ENCODE measurements at regions not wholly inside any gene's neighbourhood (a gene's known extent, or its start where the extent isn't known, plus 50 kb on each side); places are given as distances from the start of the nearest gene placed in this dataset.

DNA sequence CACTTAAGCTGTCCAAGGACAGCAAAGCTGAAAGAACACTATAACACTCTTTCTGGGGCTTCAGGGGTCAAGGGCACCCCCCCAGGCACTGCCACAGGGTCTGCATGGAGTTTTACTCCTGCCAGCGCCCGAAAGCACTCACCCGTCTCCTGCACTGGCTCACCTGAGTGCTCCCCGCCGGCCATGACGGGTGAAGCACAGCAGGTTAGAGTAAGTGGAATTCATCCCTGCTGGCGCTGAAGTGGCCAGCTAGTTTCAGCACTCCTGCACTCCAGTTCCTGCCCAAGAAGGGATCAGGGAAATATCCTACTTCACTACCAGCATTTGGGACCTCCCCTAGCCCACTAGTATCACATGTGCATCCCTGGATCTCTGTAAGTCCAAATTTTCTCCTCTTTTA is 516.0 kb downstream of the ZNF608 start (continued):
- TF ChIP-seq RBM34 (IDR thresholded peaks at IDR 0.05; ENCODE audit: borderline replicate concordance, insufficient read depth, low read length) (no peak), IFI16 (CRISPR knock-in tag; IDR thresholded peaks at IDR 0.05) (no peak), ZNF583 (CRISPR knock-in tag; IDR thresholded peaks at IDR 0.05) (no peak), TEAD1 (CRISPR knock-in tag; IDR thresholded peaks at IDR 0.05) (no peak), SOX6 (IDR thresholded peaks at IDR 0.05) (no peak), FUS (optimal IDR thresholded peaks at IDR 0.05; ENCODE audit: low read depth, low read length) (no peak)
- TF ChIP-seq, protein P1, sequence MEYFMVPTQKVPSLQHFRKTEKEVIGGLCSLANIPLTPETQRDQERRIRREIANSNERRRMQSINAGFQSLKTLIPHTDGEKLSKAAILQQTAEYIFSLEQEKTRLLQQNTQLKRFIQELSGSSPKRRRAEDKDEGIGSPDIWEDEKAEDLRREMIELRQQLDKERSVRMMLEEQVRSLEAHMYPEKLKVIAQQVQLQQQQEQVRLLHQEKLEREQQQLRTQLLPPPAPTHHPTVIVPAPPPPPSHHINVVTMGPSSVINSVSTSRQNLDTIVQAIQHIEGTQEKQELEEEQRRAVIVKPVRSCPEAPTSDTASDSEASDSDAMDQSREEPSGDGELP (CRISPR knock-in tag; IDR thresholded peaks at IDR 0.05; ENCODE audit: borderline replicate concordance), result no peak

DNA sequence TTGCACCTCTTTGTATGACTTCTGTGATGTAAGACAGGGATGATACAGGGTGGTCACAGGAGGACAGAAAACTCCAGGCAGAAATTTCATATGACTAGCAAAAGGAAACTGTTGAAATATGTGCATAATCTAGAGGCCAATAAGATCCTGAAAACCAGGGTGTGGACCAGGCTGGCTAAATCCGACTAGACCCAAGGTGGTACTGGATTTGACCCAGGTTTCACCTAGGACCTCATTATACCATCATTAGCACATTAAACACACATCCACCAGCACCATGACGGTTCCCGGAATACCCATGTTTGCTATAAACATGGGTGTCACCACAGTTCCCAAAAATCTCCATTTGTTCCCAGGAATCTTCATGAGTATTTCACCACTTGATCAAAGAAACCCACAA is 517.1 kb downstream of the ZNF608 start:
- Histone ChIP-seq H3K27ac (ENCODE audit: extremely low read depth, low read depth, low read length) (no peak overlapping the region), H3K9me3 (replicated peaks; ENCODE audit: control insufficient read depth, insufficient read depth, low read depth, low read length) (no peaks in the 10 kb centered on the region), H3K27me3 (ENCODE audit: control insufficient read depth in 2 of 2, insufficient read depth in 2 of 2, low read length in 2 of 2) (no peaks in the 10 kb centered on the region), H3K36me3 (ENCODE audit: control insufficient read depth, insufficient read depth, low read length) (no peaks in the 10 kb centered on the region), H3K4me2 (ENCODE audit: insufficient read depth, low read length) (no peak overlapping the region), H3K4me3 (no peak overlapping the region), H3K4me1 (replicated peaks in 1 of 2; ENCODE audit: control insufficient read depth in 2 of 2, insufficient read depth in 2 of 2, low read length in 2 of 2) (no peaks in the 10 kb centered on the region), H3K79me2 (ENCODE audit: control insufficient read depth, insufficient read depth, low read length) (no peaks in the 10 kb centered on the region), H3K9me1 (ENCODE audit: control insufficient read depth, insufficient read depth, low read length) (no peaks in the 10 kb centered on the region), H4K20me1 (replicated peaks; ENCODE audit: control insufficient read depth, insufficient read depth, low read length) (no peaks in the 10 kb centered on the region), H3K9ac (ENCODE audit: insufficient read depth in 1 of 2, low read depth in 2 of 2, low read length in 2 of 2) (no peak overlapping the region), H2AFZ (ENCODE audit: low read depth, low read length) (no peak overlapping the region)
- BruUV-seq (replicated peaks), result no TSS peak
- in situ Hi-C loops (cut with MboI) (no loop called here), intact Hi-C loops (cut with micrococcal nuclease) (no loop called here)
- DNase-seq (ENCODE audit: extremely low read depth in 1 of 4, low spot score in 3 of 4) (no peak), ATAC-seq (no peak), FAIRE-seq (no peak)
- POLR2A ChIA-PET, result no interaction called here
- WGBS (ENCODE audit: insufficient coverage, low coverage, missing lambda C conversion rate), result 6% methylated on average over 3 of the region's 3 CpGs
- CTCF ChIA-PET (ENCODE audit: low intra/inter-chr PET ratio), result no interaction called here
- no peak for TF ChIP-seq GTF2E2 (tag; IDR thresholded peaks at IDR 0.05)
- TF ChIP-seq TBL1XR1 (IDR thresholded peaks at IDR 0.05; ENCODE audit: low read length in 2 of 2), result no peak
- no peak for TF ChIP-seq LCOR (CRISPR knock-in tag; IDR thresholded peaks at IDR 0.05)
- no peak for TF ChIP-seq DIDO1 (tag; IDR thresholded peaks at IDR 0.05; ENCODE audit: low read depth)
- TF ChIP-seq, protein P2, sequence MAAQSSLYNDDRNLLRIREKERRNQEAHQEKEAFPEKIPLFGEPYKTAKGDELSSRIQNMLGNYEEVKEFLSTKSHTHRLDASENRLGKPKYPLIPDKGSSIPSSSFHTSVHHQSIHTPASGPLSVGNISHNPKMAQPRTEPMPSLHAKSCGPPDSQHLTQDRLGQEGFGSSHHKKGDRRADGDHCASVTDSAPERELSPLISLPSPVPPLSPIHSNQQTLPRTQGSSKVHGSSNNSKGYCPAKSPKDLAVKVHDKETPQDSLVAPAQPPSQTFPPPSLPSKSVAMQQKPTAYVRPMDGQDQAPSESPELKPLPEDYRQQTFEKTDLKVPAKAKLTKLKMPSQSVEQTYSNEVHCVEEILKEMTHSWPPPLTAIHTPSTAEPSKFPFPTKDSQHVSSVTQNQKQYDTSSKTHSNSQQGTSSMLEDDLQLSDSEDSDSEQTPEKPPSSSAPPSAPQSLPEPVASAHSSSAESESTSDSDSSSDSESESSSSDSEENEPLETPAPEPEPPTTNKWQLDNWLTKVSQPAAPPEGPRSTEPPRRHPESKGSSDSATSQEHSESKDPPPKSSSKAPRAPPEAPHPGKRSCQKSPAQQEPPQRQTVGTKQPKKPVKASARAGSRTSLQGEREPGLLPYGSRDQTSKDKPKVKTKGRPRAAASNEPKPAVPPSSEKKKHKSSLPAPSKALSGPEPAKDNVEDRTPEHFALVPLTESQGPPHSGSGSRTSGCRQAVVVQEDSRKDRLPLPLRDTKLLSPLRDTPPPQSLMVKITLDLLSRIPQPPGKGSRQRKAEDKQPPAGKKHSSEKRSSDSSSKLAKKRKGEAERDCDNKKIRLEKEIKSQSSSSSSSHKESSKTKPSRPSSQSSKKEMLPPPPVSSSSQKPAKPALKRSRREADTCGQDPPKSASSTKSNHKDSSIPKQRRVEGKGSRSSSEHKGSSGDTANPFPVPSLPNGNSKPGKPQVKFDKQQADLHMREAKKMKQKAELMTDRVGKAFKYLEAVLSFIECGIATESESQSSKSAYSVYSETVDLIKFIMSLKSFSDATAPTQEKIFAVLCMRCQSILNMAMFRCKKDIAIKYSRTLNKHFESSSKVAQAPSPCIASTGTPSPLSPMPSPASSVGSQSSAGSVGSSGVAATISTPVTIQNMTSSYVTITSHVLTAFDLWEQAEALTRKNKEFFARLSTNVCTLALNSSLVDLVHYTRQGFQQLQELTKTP (IDR thresholded peaks at IDR 0.05; ENCODE audit: low read depth in 1 of 2, partially characterized antibody in 2 of 2), result no peak
- TF ChIP-seq, protein P3, sequence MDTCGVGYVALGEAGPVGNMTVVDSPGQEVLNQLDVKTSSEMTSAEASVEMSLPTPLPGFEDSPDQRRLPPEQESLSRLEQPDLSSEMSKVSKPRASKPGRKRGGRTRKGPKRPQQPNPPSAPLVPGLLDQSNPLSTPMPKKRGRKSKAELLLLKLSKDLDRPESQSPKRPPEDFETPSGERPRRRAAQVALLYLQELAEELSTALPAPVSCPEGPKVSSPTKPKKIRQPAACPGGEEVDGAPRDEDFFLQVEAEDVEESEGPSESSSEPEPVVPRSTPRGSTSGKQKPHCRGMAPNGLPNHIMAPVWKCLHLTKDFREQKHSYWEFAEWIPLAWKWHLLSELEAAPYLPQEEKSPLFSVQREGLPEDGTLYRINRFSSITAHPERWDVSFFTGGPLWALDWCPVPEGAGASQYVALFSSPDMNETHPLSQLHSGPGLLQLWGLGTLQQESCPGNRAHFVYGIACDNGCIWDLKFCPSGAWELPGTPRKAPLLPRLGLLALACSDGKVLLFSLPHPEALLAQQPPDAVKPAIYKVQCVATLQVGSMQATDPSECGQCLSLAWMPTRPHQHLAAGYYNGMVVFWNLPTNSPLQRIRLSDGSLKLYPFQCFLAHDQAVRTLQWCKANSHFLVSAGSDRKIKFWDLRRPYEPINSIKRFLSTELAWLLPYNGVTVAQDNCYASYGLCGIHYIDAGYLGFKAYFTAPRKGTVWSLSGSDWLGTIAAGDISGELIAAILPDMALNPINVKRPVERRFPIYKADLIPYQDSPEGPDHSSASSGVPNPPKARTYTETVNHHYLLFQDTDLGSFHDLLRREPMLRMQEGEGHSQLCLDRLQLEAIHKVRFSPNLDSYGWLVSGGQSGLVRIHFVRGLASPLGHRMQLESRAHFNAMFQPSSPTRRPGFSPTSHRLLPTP (IDR thresholded peaks at IDR 0.05; ENCODE audit: borderline replicate concordance, extremely low read depth, insufficient read length), result no peak
- TF ChIP-seq ARHGAP35 (IDR thresholded peaks at IDR 0.05; ENCODE audit: partially characterized antibody), result no peak
- no peak for TF ChIP-seq SAFB (IDR thresholded peaks at IDR 0.05; ENCODE audit: borderline replicate concordance, low read depth, low read length)

Measured in K562 (cell line).